Stomach (tissue), 4 donors: ENCODE measurements at regions not wholly inside any gene's neighbourhood (a gene's known extent, or its start where the extent isn't known, plus 50 kb on each side); places are given as distances from the start of the nearest gene placed in this dataset.

Source experiments
- CTCF ChIP-seq, 7 experiments: fragments of 450-650 bp in 4 of 7; fragments of 200-600 bp in 3 of 7; sonication (generic) in 3 of 7; IDR thresholded peaks; one replicate each; pipeline ENCODE4 v1.5.1; 2016 to 2019; ENCODE audit warnings: antibody characterized with exemption in 7 of 7, control low read depth in 2 of 7, mild to moderate bottlenecking in 1 of 7
- EP300 ChIP-seq: sonication (generic); formaldehyde crosslinking; IDR thresholded peaks from one replicate; pipeline ENCODE4 v1.6.1; 2017; ENCODE audit warnings: antibody characterized with exemption
- POLR2A ChIP-seq, 4 donors: fragments of 450-650 bp; IDR thresholded peaks; one replicate each; pipeline ENCODE4 v1.6.1; 2016; ENCODE audit warnings: antibody characterized with exemption in 4 of 4, control low read depth in 2 of 4, mild to moderate bottlenecking in 1 of 4, moderate library complexity in 1 of 4
- POLR2AphosphoS5 ChIP-seq, 3 donors: sonication (generic); formaldehyde crosslinking; IDR thresholded peaks; one replicate each; pipeline ENCODE4 v1.6.1; 2016; ENCODE audit warnings: antibody characterized with exemption in 3 of 3

GRCh38 chr3:177822681-177823096, 625.4 kb upstream of the TBL1XR1 start:
- TF ChIP-seq CTCF (IDR thresholded peaks at IDR 0.05) = no peak
- TF ChIP-seq EP300 = no peak
- no peak for TF ChIP-seq POLR2AphosphoS5 (IDR thresholded peaks at IDR 0.05)
- no peak for TF ChIP-seq POLR2A (IDR thresholded peaks at IDR 0.05)
